Right ventricle myocardium superior (tissue), 1 donor: ENCODE measurements at regions not wholly inside any gene's neighbourhood (a gene's known extent, or its start where the extent isn't known, plus 50 kb on each side); places are given as distances from the start of the nearest gene placed in this dataset.

ENCODE experiments used
- ATAC-seq: fragments of 200-7000 bp; cut with Tn5 transposase; one replicate; pipeline ENCODE4 v1.9.1; 2020; ENCODE audit warnings: mild to moderate bottlenecking; ENCODE audit not compliant: poor library complexity
- DNase-seq: peaks from one replicate; pipeline ENCODE4 v3.0.0-alpha.2; 2020
- intact Hi-C: fragments of 100-400 bp; cut with DNase I; formaldehyde crosslinking; loops from one replicate; pipeline ENCODE4 v1.11.2; 2022
- donor health status: DM: no; HTN: yes; CAD: no; lungs with severe emphysema.

DNA sequence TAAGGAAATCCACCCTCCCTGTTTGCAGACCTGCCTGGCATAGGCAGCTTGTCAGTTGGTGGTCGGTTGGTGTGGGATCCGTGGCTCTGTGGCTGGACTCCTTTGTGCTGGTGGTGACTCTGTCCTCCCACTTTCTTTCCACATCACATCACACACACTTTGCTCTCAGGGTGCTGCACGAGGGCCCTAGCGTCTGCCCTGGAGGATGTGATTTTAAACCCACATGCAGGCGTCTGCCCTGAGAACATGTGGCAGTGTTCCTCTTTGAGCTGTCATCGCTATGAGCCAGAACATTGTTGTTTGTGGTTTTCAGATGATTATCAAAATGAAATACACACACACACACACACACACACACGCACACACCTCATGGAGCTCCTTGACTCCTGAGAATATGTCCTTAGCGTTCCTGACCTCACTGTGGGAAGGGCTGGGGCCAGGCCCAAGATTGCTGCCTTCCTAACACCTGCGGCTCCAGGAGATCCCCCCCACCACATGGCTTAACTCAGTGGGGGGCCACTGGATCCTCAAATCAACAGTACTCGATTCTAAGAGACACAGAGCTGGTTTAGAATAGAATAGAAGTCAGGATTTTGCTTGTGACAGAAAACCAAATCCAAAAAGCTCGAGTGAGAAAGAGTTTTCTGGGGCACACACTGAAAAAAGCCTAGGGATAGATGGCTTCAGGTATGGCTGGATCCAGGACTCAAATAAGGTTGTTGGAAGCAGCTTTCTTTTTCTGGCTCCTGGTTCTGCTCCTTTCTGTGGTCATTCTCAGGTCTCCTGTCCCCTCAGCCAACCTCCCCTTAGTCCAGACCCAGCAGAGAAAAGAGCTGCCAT, 54.8 kb downstream of the RTP5 start:
- intact Hi-C loops = no loop called here
- ATAC-seq (no peak), DNase-seq (no peak)

DNA sequence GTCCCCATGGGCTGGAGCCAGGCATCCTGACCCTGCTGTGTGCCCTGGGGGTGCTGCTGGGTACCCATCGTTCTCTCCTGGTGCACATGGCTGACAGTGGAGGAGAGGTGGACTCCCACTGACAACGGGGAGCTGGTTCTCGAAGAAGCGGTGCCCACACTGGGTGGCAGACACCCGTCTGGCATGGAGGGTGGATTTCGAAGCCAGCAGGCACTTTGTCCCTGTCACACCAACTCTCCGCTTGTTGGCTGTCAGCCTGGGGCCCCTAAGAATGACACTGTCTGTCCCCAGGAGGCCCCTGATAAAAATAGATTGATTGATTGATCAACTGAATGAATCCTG, 55.4 kb downstream of the RTP5 start:
- DNase-seq = no peak
- intact Hi-C loops = no loop called here
- ATAC-seq = no peak

DNA sequence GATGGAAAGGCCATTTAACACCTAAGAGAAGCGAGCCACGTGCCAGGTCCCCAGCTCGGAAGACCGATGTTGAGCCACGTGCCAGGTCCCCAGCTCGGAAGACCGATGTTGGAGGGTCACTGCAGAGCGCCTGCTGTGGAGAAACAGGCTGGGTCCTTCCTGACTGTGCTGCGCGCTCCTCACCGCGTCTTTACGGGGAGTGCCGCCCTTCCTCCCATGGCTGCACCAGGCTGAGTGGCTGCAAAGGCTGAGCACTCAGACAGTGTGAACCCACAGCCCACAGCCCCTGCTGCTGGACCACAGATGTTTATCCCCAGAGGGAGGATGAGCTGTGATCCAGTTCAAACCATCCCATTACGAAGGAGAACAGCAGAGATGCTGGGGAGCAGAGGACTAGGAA, 55.7 kb downstream of the RTP5 start:
- no peak for DNase-seq
- intact Hi-C loops = no loop called here
- ATAC-seq = no peak

DNA sequence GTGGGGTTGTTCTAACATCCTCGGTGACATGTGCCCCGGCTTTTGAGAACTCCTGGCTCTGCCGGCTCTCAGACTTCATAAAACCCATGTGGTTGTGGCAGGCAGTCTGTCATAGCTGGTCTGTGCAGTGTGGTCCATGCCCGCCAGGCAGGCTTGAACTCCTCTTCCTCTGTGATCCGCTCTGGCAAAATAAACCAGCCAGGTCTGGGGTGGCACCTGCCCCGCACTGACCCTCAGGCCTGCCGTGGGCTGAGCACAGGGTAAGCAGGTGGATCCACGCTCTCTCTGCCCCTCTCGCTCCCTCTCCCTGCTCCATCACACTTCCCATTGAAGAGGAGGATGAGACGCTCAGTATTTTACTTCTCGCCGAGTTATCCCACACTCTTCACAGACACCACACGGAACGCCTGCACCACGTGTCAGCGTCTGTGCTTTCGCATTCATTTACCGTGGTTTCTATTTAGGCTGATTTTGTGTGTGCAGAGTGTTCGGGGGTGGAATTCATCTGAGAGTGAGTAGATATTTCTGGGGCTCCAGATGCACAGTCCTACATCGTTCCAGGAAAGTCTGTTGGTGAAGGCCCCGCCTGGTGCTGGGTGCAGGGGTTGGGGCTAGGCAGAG, 56.4 kb downstream of the RTP5 start:
- peak; percentile 31 for ATAC-seq
- intact Hi-C loops = no loop called here
- no peak for DNase-seq

DNA sequence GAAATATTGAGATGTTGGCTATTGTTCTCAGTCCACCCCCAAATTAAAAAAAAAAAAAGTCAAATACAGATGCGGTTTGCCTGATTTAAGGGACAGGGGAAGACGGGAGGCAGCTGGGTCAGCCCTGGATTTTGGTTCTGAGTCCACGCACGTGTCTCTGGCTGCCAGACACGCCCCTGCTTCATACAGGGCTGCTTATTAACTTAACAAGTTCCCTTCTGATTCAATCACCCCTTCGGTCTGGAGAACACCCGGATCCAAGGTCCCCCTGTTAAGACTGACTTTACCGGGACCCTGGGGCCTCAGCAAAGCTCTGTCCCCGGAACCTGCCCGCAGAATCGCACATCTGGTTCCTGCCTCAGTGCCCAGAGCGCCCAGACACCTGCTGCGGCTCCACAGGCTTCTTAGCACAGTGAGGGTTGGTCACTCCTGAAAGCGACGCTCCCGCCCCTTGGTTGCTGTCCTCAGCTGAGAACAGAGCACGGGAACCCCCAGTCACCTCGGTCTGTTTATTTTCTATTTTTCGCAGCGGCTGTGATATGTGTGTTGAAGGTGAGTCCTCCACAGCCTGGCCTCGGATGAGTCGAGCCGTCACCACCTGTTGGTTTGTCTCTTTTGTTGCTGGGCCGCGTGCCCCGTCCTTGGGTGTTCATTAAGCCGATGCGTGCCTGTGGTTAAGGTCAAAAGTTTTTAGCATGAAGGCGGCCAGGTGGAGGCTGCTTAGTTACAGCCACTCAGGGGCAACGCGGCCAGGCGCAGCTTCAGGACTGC, 57.2 kb downstream of the RTP5 start:
- ATAC-seq (no peak), DNase-seq (no peak)
- intact Hi-C loops = no loop called here

DNA sequence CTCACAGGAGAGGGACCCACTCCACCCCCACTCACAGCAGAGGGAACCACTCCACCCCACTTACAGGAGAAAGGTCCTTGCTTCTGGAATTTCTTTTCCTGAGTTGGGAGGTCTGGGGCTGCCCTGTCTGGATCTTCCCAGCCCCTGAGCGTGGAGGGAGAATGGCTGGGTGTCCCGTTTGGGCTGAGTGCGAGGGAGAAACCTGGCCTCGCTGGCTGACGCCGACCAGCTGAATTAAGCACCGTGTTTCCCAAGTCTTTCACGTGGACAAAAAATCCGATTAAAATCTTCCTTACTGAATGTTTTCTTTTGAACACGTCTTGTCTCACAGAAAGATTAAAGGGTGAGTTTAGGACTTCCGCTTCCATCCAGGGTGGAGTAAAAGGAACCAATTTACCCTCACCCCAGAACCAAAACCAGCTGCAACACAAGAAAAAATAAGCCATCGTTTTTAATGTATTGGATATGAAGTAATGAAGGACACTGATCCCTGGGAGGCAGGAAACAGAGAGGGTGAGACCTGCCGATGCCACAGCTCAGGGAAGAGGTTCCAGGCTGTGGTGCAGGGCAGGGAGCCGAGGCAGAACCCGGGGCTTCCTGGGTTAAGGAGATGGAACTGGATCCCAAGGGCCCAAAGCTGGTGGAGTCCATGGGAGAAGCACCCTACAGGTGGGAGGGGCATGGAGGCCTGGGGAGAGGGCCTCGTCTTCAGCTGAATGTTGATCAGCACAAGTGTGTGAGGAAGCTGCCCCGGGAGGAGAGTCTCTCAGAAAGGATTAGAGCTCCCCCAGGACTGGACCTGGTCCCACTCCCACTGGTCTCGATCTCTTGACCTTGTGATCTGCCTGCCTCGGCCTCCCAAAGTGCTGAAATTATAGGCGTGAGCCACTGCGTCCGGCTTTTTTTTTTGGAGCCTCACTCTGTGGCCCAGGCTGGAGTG, 60.3 kb downstream of the RTP5 start:
- DNase-seq = no peak
- no peak for ATAC-seq
- intact Hi-C loops = no loop called here

DNA sequence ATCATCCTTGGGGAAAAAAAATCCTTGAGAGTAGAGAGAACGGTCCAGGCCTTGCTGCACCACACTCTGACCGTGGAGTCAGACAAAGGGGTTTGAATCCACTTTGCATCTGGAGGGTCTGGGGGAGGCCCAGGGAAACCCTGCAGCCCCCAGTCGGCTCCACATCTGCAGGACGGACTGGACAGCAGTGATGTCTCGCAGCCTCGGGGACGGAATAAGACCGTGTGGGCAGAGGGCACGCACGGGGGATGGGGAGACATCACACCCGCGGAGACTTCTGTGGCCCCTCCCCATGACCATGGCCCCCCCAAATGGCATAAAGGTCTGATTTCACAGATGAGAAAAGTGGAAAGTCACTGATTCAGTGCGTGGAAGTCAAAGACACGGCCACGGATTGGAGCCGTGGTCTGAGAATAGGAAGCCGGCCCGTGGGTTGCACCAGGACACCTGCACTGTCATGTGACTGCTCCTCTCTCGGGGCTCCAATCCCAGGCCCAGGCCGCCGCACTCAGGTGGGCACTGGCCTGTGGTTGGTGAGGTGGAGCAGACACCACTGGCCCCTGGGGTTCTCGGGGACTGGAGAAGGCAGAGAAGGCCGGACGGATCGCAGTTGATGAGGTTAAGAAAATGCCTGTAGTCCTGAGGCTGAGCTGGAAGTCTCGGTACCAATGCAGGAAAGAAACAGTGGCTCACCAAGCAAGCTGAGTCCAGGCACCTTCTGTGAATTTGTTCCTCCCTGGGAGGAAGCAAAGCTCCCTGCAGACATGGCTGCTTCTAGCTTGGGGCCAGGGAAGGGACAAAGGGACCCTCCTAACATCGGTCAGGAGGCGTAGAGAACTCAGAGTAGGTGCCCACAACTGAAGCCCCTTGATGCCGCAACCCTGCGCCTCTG, 61.8 kb downstream of the RTP5 start:
- intact Hi-C loops = no loop called here
- DNase-seq = no peak
- ATAC-seq = no peak

DNA sequence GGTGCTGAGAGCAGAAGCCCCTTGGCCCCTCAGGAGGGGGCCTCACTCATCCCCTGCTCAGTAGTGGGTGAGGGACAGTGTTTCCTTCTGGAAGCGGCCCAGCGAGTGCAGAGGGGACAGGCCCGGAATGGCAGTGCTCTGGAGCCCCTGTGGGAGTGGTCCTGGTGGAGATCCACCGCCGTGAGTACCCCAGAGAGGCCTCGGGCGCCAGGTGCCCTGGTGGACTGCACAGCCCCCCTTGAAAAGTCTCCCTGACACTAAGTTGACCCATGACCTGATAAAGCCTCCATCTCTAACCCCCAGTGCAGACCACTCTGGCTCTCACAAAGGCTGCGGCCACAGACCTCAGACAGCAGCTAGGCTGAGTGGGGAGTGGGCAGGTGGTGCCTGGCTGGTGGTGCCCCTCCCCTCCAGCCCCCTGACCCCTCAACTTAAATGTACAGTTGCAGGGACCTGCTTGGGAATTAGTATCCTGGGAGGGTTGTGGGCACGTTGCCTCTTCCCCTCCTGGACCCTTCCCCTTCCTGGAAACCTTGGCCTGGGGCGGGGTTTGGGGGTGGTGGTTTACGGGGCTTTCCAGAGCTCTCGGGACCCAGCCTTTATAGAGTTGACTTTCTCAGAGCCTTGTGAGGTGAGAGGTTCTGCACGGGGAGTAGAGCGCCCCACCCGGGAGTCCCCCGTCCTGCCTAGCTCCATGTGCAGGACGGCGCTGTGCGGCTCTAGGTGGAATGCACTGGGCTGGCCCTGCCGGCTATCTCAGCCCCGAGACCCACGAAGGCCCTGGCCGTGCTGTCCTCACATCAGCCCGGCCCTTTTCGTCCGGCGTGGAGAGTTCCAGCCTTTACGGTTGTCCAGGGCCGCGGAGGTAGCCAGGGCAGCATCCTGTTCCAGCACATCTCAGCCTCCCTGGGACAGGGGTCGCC, 62.7 kb downstream of the RTP5 start:
- no peak for ATAC-seq
- no peak for DNase-seq
- intact Hi-C loops = no loop called here

DNA sequence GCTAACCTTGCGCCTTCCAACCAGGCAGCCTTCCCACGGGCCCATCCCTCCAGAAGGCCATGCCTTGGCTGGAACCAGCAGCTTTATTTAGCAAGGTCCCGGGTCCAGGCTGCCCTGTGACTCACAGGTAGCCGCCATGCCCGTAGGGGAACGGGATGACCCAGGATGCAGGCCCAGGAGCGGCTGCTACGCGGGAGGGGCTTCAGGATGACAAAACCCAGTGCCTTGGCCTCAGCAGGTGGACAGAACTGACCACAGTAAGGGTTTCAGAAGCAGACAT, 63.3 kb downstream of the RTP5 start:
- DNase-seq = no peak
- no peak for ATAC-seq
- intact Hi-C loops = no loop called here

DNA sequence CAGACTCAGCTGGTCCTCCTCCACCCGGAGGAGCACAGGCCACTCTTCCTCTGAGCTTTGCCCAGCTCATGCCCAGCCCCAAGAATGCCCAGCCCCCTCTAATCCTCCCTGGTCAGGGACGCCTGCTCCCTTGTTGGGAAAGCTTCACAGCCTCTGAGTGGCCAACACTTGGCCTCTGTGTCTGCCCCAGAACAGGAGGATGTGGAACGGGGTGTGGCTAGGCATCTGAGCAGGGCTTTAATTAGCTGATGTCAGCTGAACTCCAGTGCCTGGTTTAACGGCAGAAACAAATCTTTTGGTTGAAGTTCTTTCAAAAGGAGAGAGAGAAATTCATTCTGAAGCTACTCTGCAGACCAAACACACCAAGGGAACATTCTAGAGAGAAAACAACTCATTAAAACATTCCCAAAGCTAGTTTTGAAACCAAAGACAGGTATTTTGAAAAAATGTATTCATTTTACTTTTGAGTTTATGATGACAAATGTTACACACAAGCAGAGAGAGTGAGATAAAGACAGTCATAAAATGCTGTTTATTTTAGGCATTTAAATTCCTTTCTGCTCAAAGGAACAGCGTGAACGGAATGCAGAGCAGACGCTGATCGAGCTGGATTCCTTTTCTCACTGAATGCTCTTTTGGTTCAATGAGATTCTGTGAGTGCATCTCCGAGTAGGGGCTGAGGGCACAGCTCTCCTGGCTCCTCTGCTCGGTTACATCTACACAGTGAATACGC, 63.8 kb downstream of the RTP5 start:
- DNase-seq (no peak), ATAC-seq (peak; percentile 52)
- intact Hi-C loops = no loop called here

DNA sequence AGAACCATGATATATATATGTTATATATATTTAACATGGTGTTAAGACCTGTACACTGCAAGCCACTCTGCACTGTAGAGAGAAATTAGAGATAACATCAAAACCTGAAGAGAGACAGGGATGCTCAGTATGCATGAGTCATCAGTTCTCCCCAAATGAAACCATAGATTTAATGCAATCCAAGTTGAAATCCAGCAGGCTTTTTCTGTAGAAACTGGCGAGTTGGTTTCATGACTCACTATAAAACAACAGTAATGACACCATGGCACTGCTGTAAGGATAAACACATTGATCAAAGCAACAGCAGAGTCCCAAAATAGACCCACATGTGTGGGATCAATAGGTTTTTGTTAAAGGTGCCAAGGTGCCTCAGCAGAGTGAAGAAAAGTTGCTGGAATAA, 65.8 kb downstream of the RTP5 start:
- intact Hi-C loops = no loop called here
- DNase-seq (no peak), ATAC-seq (no peak)

DNA sequence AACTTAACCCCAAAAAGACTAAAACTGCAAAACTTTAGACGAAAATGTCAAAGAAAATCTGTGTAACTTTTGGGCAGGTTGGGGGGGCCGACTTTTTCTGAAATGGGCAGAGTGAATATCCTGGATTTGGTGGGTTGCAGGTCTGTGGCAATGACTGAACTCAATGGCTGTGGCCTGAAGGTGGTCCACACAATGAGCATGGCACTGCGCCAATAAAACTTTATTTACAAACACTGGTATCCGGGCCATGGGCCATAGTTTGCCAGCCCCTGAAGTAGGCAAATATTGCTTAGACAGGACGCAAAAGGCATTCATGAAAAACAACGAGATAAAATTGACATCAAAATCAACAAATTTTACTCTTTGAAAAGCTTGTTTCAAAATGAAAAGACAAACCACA, 66.2 kb downstream of the RTP5 start:
- intact Hi-C loops = no loop called here
- no peak for ATAC-seq
- DNase-seq = no peak

DNA sequence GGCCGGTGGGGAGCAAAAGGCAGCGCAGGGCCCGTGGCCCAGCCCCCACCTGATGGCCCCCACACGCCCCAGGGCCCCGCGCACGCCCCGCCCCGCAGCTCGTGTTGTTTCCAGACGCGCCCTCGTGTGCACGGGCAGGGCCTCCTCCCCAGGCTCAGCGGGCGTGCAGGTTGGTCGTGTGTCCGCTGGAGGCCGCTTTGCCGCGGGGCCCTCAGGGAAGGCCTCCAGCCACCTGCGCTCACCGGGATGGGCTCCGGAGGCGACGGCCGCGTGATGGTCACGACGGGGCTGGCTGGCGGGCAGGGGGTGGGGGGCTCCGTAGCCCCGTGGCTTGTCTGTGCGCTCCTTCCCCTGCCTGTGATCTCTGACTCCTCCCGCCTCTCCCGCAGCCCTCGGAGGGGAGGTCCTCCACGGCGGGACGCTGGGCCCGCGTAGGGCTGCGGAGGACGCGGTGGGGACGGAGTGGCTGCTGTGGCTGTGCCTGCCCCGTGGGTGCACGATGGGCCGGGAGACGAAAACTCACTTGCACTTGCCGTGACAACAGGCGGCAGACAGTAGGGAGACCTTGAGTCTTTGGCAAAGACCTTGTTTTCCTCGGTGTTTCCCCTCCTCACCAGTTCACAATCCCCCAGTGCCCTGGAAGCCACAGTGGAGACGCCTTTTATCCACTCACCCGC, 67.1 kb downstream of the RTP5 start:
- intact Hi-C loops = no loop called here
- ATAC-seq (no peak), DNase-seq (no peak)

DNA sequence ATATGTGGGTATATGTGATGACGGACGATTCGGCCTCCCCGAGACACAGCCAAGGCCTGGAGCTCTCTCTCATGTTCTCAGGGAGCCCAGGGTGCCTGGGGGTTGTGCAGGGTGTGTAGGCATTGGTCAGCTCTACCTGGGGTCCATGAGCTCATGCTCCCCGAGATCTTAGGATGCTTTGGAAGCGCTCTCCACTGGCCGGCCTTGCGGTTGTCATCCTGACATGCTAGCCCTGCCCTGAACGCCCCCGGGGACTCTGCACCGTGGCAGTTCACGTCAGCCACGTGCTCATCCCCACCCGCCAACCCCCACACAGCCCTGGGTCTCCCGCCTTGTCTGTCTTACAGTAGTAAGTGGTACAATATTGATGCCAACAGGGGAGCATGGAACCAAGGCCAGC, 67.8 kb downstream of the RTP5 start:
- intact Hi-C loops = no loop called here
- DNase-seq = no peak
- no peak for ATAC-seq

DNA sequence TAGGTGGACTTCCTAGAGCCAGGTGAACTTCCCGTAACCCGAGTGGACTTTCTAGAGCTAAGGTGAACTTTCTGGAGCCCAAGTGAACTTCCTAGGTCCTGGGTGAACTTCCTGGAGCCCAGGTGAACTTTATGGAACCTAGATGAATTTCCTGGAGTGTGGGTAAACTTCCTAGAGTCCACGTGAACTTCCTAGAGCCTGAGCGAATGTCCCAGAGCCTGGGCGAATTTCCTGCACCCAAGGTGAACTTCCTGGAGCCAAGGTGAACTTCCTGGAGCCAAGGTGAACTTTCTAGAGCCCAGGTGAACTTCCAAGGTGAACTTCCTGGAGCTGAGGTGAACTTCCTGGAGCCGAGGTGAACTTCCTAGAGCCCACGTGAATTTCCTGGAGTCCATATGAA, 70.0 kb downstream of the RTP5 start:
- DNase-seq (no peak), ATAC-seq (no peak)
- intact Hi-C loops = no loop called here

DNA sequence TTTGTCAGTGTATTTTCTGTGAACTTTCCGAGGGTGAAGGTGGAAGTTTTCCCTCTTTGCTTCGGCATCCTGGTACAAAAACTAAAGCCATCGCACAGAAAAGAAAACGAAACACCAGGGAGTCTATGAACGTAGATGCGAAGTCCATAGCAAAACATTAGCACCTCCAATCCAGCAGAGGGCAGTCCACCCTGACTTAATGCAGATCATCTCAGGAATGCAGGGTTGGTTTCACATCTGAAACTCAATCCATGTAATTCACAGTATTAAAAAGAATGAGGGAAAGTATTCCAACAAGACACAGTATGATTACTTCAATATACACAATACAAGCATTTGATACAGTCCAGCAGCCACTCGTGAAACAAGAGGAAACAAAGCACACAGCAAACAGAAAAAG, 70.8 kb downstream of the RTP5 start:
- intact Hi-C loops = no loop called here
- DNase-seq (no peak), ATAC-seq (no peak)
